Liver (tissue), 8 donors: ENCODE measurements at regions not wholly inside any gene's neighbourhood (a gene's known extent, or its start where the extent isn't known, plus 50 kb on each side); places are given as distances from the start of the nearest gene placed in this dataset.

Experiments used
- DNase-seq: peaks from one replicate; pipeline ENCODE4 v3.0.0-alpha.2; 2017; ENCODE audit warnings: low spot score
- H3K27ac ChIP-seq, 2 donors: one replicate each; pipeline ENCODE4 v1.7.0; 2013; ENCODE audit warnings: inconsistent platforms in 2 of 2, low read length in 2 of 2, control low read depth in 1 of 2, low read depth in 1 of 2, mild to moderate bottlenecking in 1 of 2
- H3K27me3 ChIP-seq, 4 donors: one replicate each; pipeline versions ENCODE4 v1.6.1 to v1.7.0; 2013; ENCODE audit warnings: low read length in 3 of 4, inconsistent platforms in 1 of 4, mild to moderate bottlenecking in 1 of 4, moderate library complexity in 1 of 4; ENCODE audit not compliant: control insufficient read depth in 4 of 4, insufficient read depth in 4 of 4
- H3K36me3 ChIP-seq, 4 donors: one replicate each; pipeline versions ENCODE4 v1.6.1 to v1.7.0; 2013; ENCODE audit warnings: low read length in 3 of 4, mild to moderate bottlenecking in 3 of 4, low read depth in 1 of 4, moderate library complexity in 1 of 4; ENCODE audit not compliant: control insufficient read depth in 4 of 4, insufficient read depth in 3 of 4
- H3K4me1 ChIP-seq, 4 donors: one replicate each; pipeline versions ENCODE4 v1.6.1 to v1.7.0; 2013; ENCODE audit warnings: low read length in 3 of 4, mild to moderate bottlenecking in 3 of 4, moderate library complexity in 1 of 4; ENCODE audit not compliant: control insufficient read depth in 4 of 4, insufficient read depth in 4 of 4
- H3K4me3 ChIP-seq, 3 donors: one replicate each; pipeline versions ENCODE4 v1.6.1 to v1.7.0; 2013; ENCODE audit warnings: low read length in 3 of 3, control low read depth in 1 of 3, low read depth in 1 of 3, mild to moderate bottlenecking in 1 of 3
- H3K9ac ChIP-seq, 2 donors: one replicate each; pipeline ENCODE4 v1.7.0; 2013; ENCODE audit warnings: low read length in 2 of 2, mild to moderate bottlenecking in 2 of 2, moderate library complexity in 2 of 2, control low read depth in 1 of 2, low read depth in 1 of 2
- H3K9me3 ChIP-seq, 4 donors: one replicate each; pipeline versions ENCODE4 v1.6.1 to v1.7.0; 2013; ENCODE audit warnings: low read length in 3 of 4; ENCODE audit not compliant: control insufficient read depth in 4 of 4
- EGR1 ChIP-seq, 2 donors: IDR thresholded peaks; 2 replicates each; pipeline ENCODE4 v1.6.1; 2016 to 2018; ENCODE audit warnings: antibody characterized with exemption in 2 of 2, low read depth in 2 of 2
- FOXA1 ChIP-seq: IDR thresholded peaks from 2 replicates; pipeline ENCODE4 v1.6.1; 2016; ENCODE audit warnings: antibody characterized with exemption
- FOXA2 ChIP-seq: IDR thresholded peaks from 2 replicates; pipeline ENCODE4 v1.6.1; 2016; ENCODE audit warnings: antibody characterized with exemption
- GABPA ChIP-seq, 2 donors: IDR thresholded peaks in 1 of 2; conservative IDR thresholded peaks in 1 of 2; 2 replicates each; pipeline ENCODE4 v1.6.1; 2016; ENCODE audit warnings: antibody characterized with exemption in 2 of 2, mild to moderate bottlenecking in 1 of 2, moderate library complexity in 1 of 2
- NR2F2 ChIP-seq: IDR thresholded peaks from 2 replicates; pipeline ENCODE4 v1.6.1; 2016; ENCODE audit warnings: antibody characterized with exemption
- RAD21 ChIP-seq, 2 donors: IDR thresholded peaks; 2 replicates each; pipeline ENCODE4 v1.6.1; 2016; ENCODE audit warnings: antibody characterized with exemption in 2 of 2, mild to moderate bottlenecking in 2 of 2
- REST ChIP-seq: IDR thresholded peaks from 2 replicates; pipeline ENCODE4 v1.6.1; 2016; ENCODE audit warnings: antibody characterized with exemption, mild to moderate bottlenecking
- RXRA ChIP-seq, 2 donors: IDR thresholded peaks; 2 replicates each; pipeline ENCODE4 v1.6.1; 2017 to 2018; ENCODE audit warnings: antibody characterized with exemption in 2 of 2, mild to moderate bottlenecking in 1 of 2
- SP1 ChIP-seq: IDR thresholded peaks from 2 replicates; pipeline ENCODE4 v1.6.1; 2018; ENCODE audit warnings: antibody characterized with exemption, mild to moderate bottlenecking
- YY1 ChIP-seq: IDR thresholded peaks from 2 replicates; pipeline ENCODE4 v1.6.1; 2016; ENCODE audit warnings: antibody characterized with exemption, mild to moderate bottlenecking
- WGBS: extraction: QIAGEN DNeasy Blood & Tissue Kit; methylation state at CpG from one replicate; pipeline ENCODE4 v1.1.7; 2013; 5-methylcytosine and 5-hydroxymethylcytosine counted together
- TF ChIP-seq, protein P1 (sequence below): fragments of 150-350 bp; IDR thresholded peaks from 2 replicates; pipeline ENCODE4 v1.5.1; 2017; ENCODE audit warnings: improper control_type of control experiment, low read depth, low read length; ENCODE audit not compliant: missing input control
- TF ChIP-seq, protein P2 (sequence below): IDR thresholded peaks from 2 replicates; pipeline ENCODE4 v1.6.1; 2016; ENCODE audit warnings: antibody characterized with exemption
- donor health status: healthy.
- donor health status: healthy.
- donor health status: healthy.
- donor health status: healthy.
- donor health status: healthy.

- TF ChIP-seq RAD21 (IDR thresholded peaks at IDR 0.05) = no peak
- TF ChIP-seq SP1 = no peak
- TF ChIP-seq FOXA2 = no peak
- TF ChIP-seq REST = no peak
- TF ChIP-seq, protein P1, sequence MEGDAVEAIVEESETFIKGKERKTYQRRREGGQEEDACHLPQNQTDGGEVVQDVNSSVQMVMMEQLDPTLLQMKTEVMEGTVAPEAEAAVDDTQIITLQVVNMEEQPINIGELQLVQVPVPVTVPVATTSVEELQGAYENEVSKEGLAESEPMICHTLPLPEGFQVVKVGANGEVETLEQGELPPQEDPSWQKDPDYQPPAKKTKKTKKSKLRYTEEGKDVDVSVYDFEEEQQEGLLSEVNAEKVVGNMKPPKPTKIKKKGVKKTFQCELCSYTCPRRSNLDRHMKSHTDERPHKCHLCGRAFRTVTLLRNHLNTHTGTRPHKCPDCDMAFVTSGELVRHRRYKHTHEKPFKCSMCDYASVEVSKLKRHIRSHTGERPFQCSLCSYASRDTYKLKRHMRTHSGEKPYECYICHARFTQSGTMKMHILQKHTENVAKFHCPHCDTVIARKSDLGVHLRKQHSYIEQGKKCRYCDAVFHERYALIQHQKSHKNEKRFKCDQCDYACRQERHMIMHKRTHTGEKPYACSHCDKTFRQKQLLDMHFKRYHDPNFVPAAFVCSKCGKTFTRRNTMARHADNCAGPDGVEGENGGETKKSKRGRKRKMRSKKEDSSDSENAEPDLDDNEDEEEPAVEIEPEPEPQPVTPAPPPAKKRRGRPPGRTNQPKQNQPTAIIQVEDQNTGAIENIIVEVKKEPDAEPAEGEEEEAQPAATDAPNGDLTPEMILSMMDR = no peak
- DNase-seq = no peak
- no peak overlapping the region for H3K9ac ChIP-seq
- WGBS = 75% methylated on average over 2 of the region's 2 CpGs
- H3K27ac ChIP-seq = no peak overlapping the region
- no peak overlapping the region for H3K4me3 ChIP-seq
- H3K36me3 ChIP-seq = no peaks in the 10 kb centered on the region
- peaks cover 0 to 4% (median 2%) of the 10 kb centered on the region in 4 donors for H3K4me1 ChIP-seq
- no peaks in the 10 kb centered on the region for H3K9me3 ChIP-seq
- H3K27me3 ChIP-seq = no peaks in the 10 kb centered on the region
Measured at GRCh38 chr9:23444658-23445057, 381.4 kb downstream of the ELAVL2 start.

- Histone ChIP-seq H3K27me3 (no peaks in the 10 kb centered on the region), H3K9me3 (no peaks in the 10 kb centered on the region), H3K36me3 (no peaks in the 10 kb centered on the region), H3K4me3 (no peak overlapping the region), H3K4me1 (no peaks in the 10 kb centered on the region), H3K9ac (no peak overlapping the region), H3K27ac (no peak overlapping the region)
- 62% methylated on average over 3 of the region's 3 CpGs for WGBS
- no peak for DNase-seq
- TF ChIP-seq RAD21 (IDR thresholded peaks at IDR 0.05) (no peak), FOXA2 (no peak), FOXA1 (no peak), SP1 (no peak), GABPA (IDR thresholded peaks at IDR 0.05 in 1 of 2, conservative IDR thresholded peaks at IDR 0.05 in 1 of 2) (no peak), YY1 (no peak), RXRA (IDR thresholded peaks at IDR 0.05) (no peak)
Measured at GRCh38 chr9:23447166-23447565, 378.9 kb downstream of the ELAVL2 start.

GRCh38 chr9:23447944-23448343, 378.1 kb downstream of the ELAVL2 start:
- H3K27ac ChIP-seq = no peak overlapping the region
- H3K27me3 ChIP-seq = no peaks in the 10 kb centered on the region
- H3K4me3 ChIP-seq = no peak overlapping the region
- no peak overlapping the region for H3K9ac ChIP-seq
- 71% methylated on average over 4 of the region's 4 CpGs for WGBS
- no peak for DNase-seq
- H3K36me3 ChIP-seq = no peaks in the 10 kb centered on the region
- no peaks in the 10 kb centered on the region for H3K4me1 ChIP-seq
- no peak for TF ChIP-seq EGR1 (IDR thresholded peaks at IDR 0.05; ENCODE audit: low read depth in 2 of 2)
- TF ChIP-seq, protein P2, sequence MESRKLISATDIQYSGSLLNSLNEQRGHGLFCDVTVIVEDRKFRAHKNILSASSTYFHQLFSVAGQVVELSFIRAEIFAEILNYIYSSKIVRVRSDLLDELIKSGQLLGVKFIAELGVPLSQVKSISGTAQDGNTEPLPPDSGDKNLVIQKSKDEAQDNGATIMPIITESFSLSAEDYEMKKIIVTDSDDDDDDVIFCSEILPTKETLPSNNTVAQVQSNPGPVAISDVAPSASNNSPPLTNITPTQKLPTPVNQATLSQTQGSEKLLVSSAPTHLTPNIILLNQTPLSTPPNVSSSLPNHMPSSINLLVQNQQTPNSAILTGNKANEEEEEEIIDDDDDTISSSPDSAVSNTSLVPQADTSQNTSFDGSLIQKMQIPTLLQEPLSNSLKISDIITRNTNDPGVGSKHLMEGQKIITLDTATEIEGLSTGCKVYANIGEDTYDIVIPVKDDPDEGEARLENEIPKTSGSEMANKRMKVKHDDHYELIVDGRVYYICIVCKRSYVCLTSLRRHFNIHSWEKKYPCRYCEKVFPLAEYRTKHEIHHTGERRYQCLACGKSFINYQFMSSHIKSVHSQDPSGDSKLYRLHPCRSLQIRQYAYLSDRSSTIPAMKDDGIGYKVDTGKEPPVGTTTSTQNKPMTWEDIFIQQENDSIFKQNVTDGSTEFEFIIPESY = no peak
- TF ChIP-seq RXRA (IDR thresholded peaks at IDR 0.05) = no peak
- TF ChIP-seq NR2F2 = no peak
- no peaks in the 10 kb centered on the region for H3K9me3 ChIP-seq
